Mesothelial cell of epicardium (in vitro differentiated cells): ENCODE measurements at regions not wholly inside any gene's neighbourhood (a gene's known extent, or its start where the extent isn't known, plus 50 kb on each side); places are given as distances from the start of the nearest gene placed in this dataset.

Source experiments
- DNase-seq, 2 experiments: peaks; one replicate each; pipeline ENCODE4 v3.0.0; 2021; ENCODE audit warnings: low spot score in 2 of 2; ENCODE audit not compliant: unreplicated experiment in 2 of 2
- H3K27ac Mint-ChIP-seq: 2 replicates; pipeline ENCODE4 v1.8.0; 2021; ENCODE audit warnings: mixed read lengths
- H3K27me3 Mint-ChIP-seq: 2 replicates; pipeline ENCODE4 v1.8.0; 2021; ENCODE audit warnings: low read depth, mixed read lengths
- H3K36me3 Mint-ChIP-seq: 2 replicates; pipeline ENCODE4 v1.8.0; 2021; ENCODE audit warnings: mixed read lengths
- H3K4me1 Mint-ChIP-seq: 2 replicates; pipeline ENCODE4 v1.8.0; 2021; ENCODE audit warnings: mixed read lengths
- H3K4me3 Mint-ChIP-seq: 2 replicates; pipeline ENCODE4 v1.8.0; 2021; ENCODE audit warnings: mild to moderate bottlenecking, moderate library complexity, mixed read lengths
- H3K9me3 Mint-ChIP-seq: 2 replicates; pipeline ENCODE4 v1.8.0; 2021; ENCODE audit warnings: mixed read lengths
- TF ChIP-seq, protein P1 (sequence below): fragments of 200-600 bp; sonication (generic); IDR thresholded peaks from one replicate; pipeline ENCODE4 v1.5.0; 2021; ENCODE audit warnings: antibody characterized with exemption; ENCODE audit not compliant: unreplicated experiment

DNA sequence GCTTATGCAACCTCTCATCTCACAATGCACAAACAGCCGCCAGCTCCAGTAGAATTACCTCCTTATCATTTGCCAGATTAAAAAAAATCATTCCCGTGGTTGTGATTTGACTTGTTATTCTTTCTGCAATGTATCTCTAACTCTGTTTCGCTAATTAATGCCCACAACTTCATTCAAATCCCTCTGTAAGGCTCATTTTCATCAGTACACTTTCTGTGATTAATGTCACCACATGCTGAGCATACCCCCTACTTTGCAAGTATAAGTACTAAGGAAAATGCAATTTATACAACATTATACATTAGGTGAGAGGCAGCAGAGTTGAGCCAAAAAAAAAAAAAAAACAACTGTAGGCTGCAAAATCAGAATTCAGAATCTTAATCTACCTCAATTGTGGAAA is 166.0 kb downstream of the FSCB start:
- Mint-ChIP-seq H3K36me3 (no peaks in the 10 kb centered on the region), H3K27me3 (no peaks in the 10 kb centered on the region), H3K4me3 (no peak overlapping the region), H3K27ac (no peak overlapping the region), H3K4me1 (no peaks in the 10 kb centered on the region), H3K9me3 (peaks cover 10% of the 10 kb centered on the region)
- TF ChIP-seq, protein P1, sequence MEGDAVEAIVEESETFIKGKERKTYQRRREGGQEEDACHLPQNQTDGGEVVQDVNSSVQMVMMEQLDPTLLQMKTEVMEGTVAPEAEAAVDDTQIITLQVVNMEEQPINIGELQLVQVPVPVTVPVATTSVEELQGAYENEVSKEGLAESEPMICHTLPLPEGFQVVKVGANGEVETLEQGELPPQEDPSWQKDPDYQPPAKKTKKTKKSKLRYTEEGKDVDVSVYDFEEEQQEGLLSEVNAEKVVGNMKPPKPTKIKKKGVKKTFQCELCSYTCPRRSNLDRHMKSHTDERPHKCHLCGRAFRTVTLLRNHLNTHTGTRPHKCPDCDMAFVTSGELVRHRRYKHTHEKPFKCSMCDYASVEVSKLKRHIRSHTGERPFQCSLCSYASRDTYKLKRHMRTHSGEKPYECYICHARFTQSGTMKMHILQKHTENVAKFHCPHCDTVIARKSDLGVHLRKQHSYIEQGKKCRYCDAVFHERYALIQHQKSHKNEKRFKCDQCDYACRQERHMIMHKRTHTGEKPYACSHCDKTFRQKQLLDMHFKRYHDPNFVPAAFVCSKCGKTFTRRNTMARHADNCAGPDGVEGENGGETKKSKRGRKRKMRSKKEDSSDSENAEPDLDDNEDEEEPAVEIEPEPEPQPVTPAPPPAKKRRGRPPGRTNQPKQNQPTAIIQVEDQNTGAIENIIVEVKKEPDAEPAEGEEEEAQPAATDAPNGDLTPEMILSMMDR, result no peak
- no peak for DNase-seq

DNA sequence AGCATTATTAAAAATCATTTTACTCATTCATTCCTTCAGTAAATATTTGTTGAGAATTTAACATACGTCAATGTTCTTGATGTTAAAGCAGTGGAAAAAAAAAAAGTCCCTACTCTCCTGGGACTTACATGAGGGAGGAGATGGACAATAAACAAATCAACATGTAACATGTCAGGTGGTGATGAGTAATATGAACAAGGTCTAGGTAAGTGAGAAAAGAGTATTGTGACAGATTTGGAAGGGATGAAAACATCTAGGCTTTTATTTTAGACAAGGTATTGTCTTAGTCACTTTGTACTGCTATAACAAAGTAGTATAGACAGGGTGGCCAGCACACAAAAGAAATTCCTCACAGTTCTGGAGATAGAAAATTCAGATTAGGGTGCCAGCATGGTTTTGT is 167.2 kb downstream of the FSCB start:
- no peaks in the 10 kb centered on the region for H3K36me3 Mint-ChIP-seq
- H3K27ac Mint-ChIP-seq, result no peak overlapping the region
- H3K4me3 Mint-ChIP-seq, result no peak overlapping the region
- H3K27me3 Mint-ChIP-seq, result no peaks in the 10 kb centered on the region
- TF ChIP-seq, protein P1, result no peak
- peaks cover 5% of the 10 kb centered on the region for H3K9me3 Mint-ChIP-seq
- no peaks in the 10 kb centered on the region for H3K4me1 Mint-ChIP-seq
- no peak for DNase-seq

DNA sequence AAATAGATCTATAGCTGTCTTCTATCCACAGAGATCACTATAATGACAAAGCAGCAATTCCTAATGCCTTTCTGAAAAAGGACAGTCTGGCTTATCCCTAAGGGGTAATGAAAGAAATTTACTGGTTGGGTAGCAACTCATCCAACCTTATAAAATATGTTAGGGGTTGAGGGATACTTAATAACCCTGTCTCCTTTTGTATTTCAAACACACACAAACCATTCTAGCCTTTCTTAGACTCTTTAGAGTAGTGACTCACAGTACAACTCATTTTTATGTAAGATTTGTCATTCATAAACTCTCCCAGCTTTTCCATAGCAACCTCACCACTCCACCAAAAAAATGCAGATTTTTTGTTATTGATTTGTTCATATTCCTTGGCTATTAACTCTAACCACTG is 167.9 kb downstream of the FSCB start:
- Mint-ChIP-seq H3K27ac (no peak overlapping the region), H3K4me1 (no peaks in the 10 kb centered on the region), H3K36me3 (no peaks in the 10 kb centered on the region), H3K27me3 (no peaks in the 10 kb centered on the region), H3K4me3 (no peak overlapping the region), H3K9me3 (peaks cover 5% of the 10 kb centered on the region)
- DNase-seq, result no peak
- TF ChIP-seq, protein P1, result no peak

DNA sequence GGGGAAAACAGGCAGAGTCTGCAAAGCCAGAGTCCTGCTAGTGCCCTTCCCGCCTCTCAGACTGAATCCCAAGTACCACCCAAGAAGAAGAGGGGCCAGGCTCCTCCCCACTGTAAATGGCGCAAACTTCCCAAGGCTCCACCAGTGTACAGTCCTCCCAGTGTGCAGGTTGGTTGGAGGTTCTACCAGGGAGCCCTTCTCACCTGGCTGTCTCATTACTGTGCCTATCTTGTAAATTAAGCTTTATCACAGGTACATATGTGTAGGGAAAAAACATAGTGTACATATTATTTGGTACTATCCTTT is 189.7 kb downstream of the FSCB start:
- Mint-ChIP-seq H3K9me3 (peaks cover 16% of the 10 kb centered on the region), H3K27me3 (no peaks in the 10 kb centered on the region), H3K4me3 (no peak overlapping the region), H3K27ac (no peak overlapping the region), H3K4me1 (no peaks in the 10 kb centered on the region), H3K36me3 (no peaks in the 10 kb centered on the region)
- DNase-seq, result no peak
- TF ChIP-seq, protein P1, result no peak

DNA sequence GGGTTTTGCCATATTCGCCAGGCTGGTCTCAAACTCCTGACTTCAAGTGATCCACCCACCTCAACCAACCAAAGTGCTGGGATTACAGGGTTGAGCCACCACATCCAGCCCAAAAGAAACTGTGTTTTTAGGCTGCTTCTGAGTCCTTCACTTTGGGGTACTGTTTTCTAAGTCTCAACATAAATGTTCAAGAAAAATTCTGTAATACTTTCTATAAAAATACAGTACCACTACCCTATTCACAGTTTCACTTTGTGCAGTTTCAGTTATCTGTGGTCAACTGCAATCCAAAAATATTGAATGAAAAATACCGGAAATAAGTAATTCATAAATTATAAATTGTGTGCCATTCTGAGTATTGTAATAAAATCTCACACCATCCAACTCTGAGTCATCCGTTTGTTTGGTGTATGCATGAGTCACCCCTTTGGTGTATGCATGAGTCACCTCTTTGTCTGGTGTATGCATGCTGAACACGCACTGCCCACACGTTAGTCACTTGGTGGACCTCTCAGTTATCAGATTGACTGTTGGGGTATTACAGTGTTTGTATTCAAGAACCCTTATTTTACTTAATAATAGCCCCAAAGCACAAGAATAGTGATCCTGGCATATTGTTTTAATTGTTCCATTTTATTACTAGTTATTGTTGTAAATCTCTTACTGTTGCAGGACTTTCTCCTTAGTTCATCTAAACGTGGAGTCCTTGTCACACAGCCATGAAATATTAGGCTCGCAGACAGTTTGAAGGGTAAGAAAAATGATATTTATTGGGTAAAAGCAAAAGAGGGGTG is 190.2 kb downstream of the FSCB start:
- no peak overlapping the region for H3K4me3 Mint-ChIP-seq
- no peak for DNase-seq
- TF ChIP-seq, protein P1, result no peak
- no peaks in the 10 kb centered on the region for H3K36me3 Mint-ChIP-seq
- H3K27ac Mint-ChIP-seq, result no peak overlapping the region
- no peaks in the 10 kb centered on the region for H3K4me1 Mint-ChIP-seq
- H3K27me3 Mint-ChIP-seq, result no peaks in the 10 kb centered on the region
- peaks cover 14% of the 10 kb centered on the region for H3K9me3 Mint-ChIP-seq

DNA sequence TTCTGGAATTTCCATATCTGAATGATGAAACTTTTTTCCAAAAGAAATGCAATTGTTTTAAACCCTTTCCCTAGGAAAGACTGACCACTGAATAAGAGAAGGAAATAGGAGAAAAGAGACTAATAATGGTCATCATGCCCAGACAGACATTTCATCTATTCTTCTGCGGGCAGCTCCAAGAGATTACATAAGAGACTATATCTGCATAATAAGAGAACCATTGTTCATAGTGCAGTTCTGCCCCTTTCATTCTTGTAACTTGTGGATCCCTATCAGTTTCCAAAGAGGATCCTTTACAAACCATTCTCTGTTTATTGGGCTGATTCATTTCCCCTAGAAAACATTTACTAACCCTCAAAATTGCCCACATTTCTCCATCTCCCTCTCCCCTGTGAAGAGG is 197.8 kb downstream of the FSCB start:
- Mint-ChIP-seq H3K27me3 (no peaks in the 10 kb centered on the region), H3K4me1 (no peaks in the 10 kb centered on the region), H3K4me3 (no peak overlapping the region), H3K27ac (no peak overlapping the region), H3K9me3 (peaks cover 11% of the 10 kb centered on the region), H3K36me3 (no peaks in the 10 kb centered on the region)
- TF ChIP-seq, protein P1, result no peak
- no peak for DNase-seq
